Panc1 (cell line): ENCODE measurements at regions not wholly inside any gene's neighbourhood (a gene's known extent, or its start where the extent isn't known, plus 50 kb on each side); places are given as distances from the start of the nearest gene placed in this dataset.

Experiments used
- ATAC-seq: fragments of 200-7000 bp; cut with Tn5 transposase; 2 replicates; pipeline ENCODE4 v1.9.1; 2020; ENCODE audit warnings: mild to moderate bottlenecking, moderate library complexity
- BruUV-seq: library from RNA; stranded (reverse); fragments of 400-500 nt; replicated peaks from 2 replicates; lab custom pipeline; 2021; lab: Mats Ljungman, UMichigan
- CTCF ChIA-PET: fragments of 300-600 bp; sonication (Branson Sonifier 250); formaldehyde crosslinking; loops from one replicate; lab custom pipeline; 2022; ENCODE audit warnings: antibody characterized with exemption; lab: Charles Lee
- POLR2A ChIA-PET: fragments of 300-600 bp; sonication (Branson Sonifier 250); formaldehyde crosslinking; loops from one replicate; lab custom pipeline; 2022; ENCODE audit warnings: antibody characterized with exemption; lab: Charles Lee
- DNase-seq: peaks from one replicate; pipeline ENCODE4 v3.0.0-alpha.2; 2010; ENCODE audit warnings: low read depth, low spot score
- H3K27ac ChIP-seq: 2 replicates; pipeline ENCODE4 v1.5.1; 2011; ENCODE audit warnings: mild to moderate bottlenecking, low read length, inconsistent platforms
- H3K27me3 ChIP-seq: fragments of 200-500 bp; sonication (Bioruptor generic); 2 replicates; pipeline ENCODE4 v1.6.0; 2014; ENCODE audit warnings: low read length, inconsistent platforms; ENCODE audit not compliant: control insufficient read depth, insufficient read depth
- H3K36me3 ChIP-seq: fragments of 200-500 bp; sonication (Bioruptor generic); 2 replicates; pipeline ENCODE4 v1.5.1; 2014; ENCODE audit warnings: inconsistent platforms, mild to moderate bottlenecking, low read length, moderate library complexity; ENCODE audit not compliant: control insufficient read depth, insufficient read depth
- H3K4me1 ChIP-seq: 2 replicates; pipeline ENCODE4 v1.5.1; 2011; ENCODE audit warnings: inconsistent platforms, mild to moderate bottlenecking, low read length, moderate library complexity; ENCODE audit not compliant: control insufficient read depth, insufficient read depth
- H3K4me3 ChIP-seq, 2 experiments: 2 replicates each; pipeline ENCODE4 v1.5.1; 2011 to 2012; ENCODE audit warnings: low read depth in 2 of 2, low read length in 2 of 2, mild to moderate bottlenecking in 2 of 2, inconsistent platforms in 1 of 2, moderate library complexity in 1 of 2
- H3K9me3 ChIP-seq: fragments of 200-500 bp; sonication (Bioruptor generic); 2 replicates; pipeline ENCODE4 v1.5.1; 2014; ENCODE audit warnings: low read depth, mild to moderate bottlenecking, inconsistent platforms, low read length, moderate library complexity; ENCODE audit not compliant: control insufficient read depth, insufficient read depth
- POLR2AphosphoS5 ChIP-seq: IDR thresholded peaks from 2 replicates; pipeline ENCODE4 v1.6.1; 2012; ENCODE audit warnings: mild to moderate bottlenecking, low read depth, low read length, moderate library complexity
- SIN3A ChIP-seq: IDR thresholded peaks from 2 replicates; pipeline ENCODE4 v1.6.1; 2012; ENCODE audit warnings: low read depth, mild to moderate bottlenecking, low read length, moderate library complexity, borderline replicate concordance; ENCODE audit not compliant: insufficient read depth
- TCF7L2 ChIP-seq: IDR thresholded peaks from 2 replicates; pipeline ENCODE4 v1.6.1; 2011; ENCODE audit warnings: mild to moderate bottlenecking, low read depth, low read length, inconsistent platforms
- in situ Hi-C: cut with HindIII; loops from 2 replicates; pipeline ENCODE4 v1.10.0; 2016; ENCODE audit warnings: low sequenced_read_pairs, low pct_unique_long_range_greater_than_20kb
- intact Hi-C: fragments of 100-400 bp; cut with micrococcal nuclease; formaldehyde crosslinking; loops from one replicate; pipeline ENCODE4 v1.10.0; 2022; ENCODE audit not compliant: unreplicated experiment
- TF ChIP-seq, protein P1 (sequence below), 2 experiments: IDR thresholded peaks; 2 replicates each; pipeline ENCODE4 v1.6.1; 2011 to 2012; ENCODE audit warnings: low read depth in 2 of 2, control low read depth in 1 of 2, low read length in 1 of 2, mild to moderate bottlenecking in 1 of 2, moderate library complexity in 1 of 2; ENCODE audit not compliant: insufficient read depth in 1 of 2
- TF ChIP-seq, protein P2 (sequence below): fragments of 450-650 bp; IDR thresholded peaks from 2 replicates; pipeline ENCODE4 v1.5.1; 2017; ENCODE audit warnings: mild to moderate bottlenecking

- H3K4me3 ChIP-seq, result no peak overlapping the region
- ATAC-seq (no peak), DNase-seq (no peak)
- no peak overlapping the region for H3K27ac ChIP-seq
- no peaks in the 10 kb centered on the region for H3K27me3 ChIP-seq
- TF ChIP-seq SIN3A (no peak), POLR2AphosphoS5 (no peak), TCF7L2 (no peak)
- TF ChIP-seq, protein P1, sequence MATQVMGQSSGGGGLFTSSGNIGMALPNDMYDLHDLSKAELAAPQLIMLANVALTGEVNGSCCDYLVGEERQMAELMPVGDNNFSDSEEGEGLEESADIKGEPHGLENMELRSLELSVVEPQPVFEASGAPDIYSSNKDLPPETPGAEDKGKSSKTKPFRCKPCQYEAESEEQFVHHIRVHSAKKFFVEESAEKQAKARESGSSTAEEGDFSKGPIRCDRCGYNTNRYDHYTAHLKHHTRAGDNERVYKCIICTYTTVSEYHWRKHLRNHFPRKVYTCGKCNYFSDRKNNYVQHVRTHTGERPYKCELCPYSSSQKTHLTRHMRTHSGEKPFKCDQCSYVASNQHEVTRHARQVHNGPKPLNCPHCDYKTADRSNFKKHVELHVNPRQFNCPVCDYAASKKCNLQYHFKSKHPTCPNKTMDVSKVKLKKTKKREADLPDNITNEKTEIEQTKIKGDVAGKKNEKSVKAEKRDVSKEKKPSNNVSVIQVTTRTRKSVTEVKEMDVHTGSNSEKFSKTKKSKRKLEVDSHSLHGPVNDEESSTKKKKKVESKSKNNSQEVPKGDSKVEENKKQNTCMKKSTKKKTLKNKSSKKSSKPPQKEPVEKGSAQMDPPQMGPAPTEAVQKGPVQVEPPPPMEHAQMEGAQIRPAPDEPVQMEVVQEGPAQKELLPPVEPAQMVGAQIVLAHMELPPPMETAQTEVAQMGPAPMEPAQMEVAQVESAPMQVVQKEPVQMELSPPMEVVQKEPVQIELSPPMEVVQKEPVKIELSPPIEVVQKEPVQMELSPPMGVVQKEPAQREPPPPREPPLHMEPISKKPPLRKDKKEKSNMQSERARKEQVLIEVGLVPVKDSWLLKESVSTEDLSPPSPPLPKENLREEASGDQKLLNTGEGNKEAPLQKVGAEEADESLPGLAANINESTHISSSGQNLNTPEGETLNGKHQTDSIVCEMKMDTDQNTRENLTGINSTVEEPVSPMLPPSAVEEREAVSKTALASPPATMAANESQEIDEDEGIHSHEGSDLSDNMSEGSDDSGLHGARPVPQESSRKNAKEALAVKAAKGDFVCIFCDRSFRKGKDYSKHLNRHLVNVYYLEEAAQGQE (IDR thresholded peaks at IDR 0.05; ENCODE audit: insufficient read depth in 1 of 2, low read depth in 2 of 2, low read length in 1 of 2), result no peak
- TF ChIP-seq, protein P2, sequence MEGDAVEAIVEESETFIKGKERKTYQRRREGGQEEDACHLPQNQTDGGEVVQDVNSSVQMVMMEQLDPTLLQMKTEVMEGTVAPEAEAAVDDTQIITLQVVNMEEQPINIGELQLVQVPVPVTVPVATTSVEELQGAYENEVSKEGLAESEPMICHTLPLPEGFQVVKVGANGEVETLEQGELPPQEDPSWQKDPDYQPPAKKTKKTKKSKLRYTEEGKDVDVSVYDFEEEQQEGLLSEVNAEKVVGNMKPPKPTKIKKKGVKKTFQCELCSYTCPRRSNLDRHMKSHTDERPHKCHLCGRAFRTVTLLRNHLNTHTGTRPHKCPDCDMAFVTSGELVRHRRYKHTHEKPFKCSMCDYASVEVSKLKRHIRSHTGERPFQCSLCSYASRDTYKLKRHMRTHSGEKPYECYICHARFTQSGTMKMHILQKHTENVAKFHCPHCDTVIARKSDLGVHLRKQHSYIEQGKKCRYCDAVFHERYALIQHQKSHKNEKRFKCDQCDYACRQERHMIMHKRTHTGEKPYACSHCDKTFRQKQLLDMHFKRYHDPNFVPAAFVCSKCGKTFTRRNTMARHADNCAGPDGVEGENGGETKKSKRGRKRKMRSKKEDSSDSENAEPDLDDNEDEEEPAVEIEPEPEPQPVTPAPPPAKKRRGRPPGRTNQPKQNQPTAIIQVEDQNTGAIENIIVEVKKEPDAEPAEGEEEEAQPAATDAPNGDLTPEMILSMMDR, result no peak
- no peaks in the 10 kb centered on the region for H3K9me3 ChIP-seq
- BruUV-seq, result no TSS peak
- ChIA-PET POLR2A (no interaction called here), CTCF (no interaction called here)
- intact Hi-C loops, result loop anchor here (10.0 kb wide), 1 partner anchor 302 kb away; no protein-coding TSS in a partner anchor
- no peaks in the 10 kb centered on the region for H3K36me3 ChIP-seq
- in situ Hi-C loops, result no loop called here
- no peaks in the 10 kb centered on the region for H3K4me1 ChIP-seq
Measured at GRCh38 chr10:78526347-78526746, 492.7 kb downstream of the RPS24 start.

DNA sequence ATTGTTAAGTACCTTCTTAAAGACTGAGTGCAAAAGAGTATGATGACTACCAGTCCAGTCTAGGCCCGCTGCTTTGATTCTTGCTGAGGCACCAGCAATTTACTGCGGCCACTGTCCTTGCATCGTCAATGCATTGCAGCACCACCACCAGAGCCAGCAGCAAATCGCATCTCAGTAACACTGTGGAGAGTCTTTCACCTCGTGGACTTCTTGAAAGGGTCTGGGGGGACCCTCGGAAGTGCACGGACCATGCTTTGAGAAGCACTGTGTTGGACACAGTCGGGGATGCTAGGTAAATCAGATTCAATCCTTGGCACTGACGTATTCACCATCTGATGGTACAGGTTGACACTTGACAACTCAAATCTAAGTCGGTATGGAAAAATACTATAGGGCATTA, 493.6 kb downstream of the RPS24 start:
- no peaks in the 10 kb centered on the region for H3K27me3 ChIP-seq
- no peaks in the 10 kb centered on the region for H3K36me3 ChIP-seq
- in situ Hi-C loops (no loop called here), intact Hi-C loops (loop anchor here (10.0 kb wide), 1 partner anchor 302 kb away; no protein-coding TSS in a partner anchor)
- no peak overlapping the region for H3K27ac ChIP-seq
- ChIA-PET CTCF (no interaction called here), POLR2A (no interaction called here)
- no peak overlapping the region for H3K4me3 ChIP-seq
- no peaks in the 10 kb centered on the region for H3K4me1 ChIP-seq
- ATAC-seq (no peak), DNase-seq (no peak)
- no peaks in the 10 kb centered on the region for H3K9me3 ChIP-seq
- TF ChIP-seq SIN3A (no peak), TCF7L2 (no peak), POLR2AphosphoS5 (no peak)
- TF ChIP-seq, protein P1 (IDR thresholded peaks at IDR 0.05; ENCODE audit: insufficient read depth in 1 of 2, low read depth in 2 of 2, low read length in 1 of 2), result no peak
- TF ChIP-seq, protein P2, result no peak
- BruUV-seq, result no TSS peak
